Endothelial cell of umbilical vein (primary cell): ENCODE measurements at regions not wholly inside any gene's neighbourhood (a gene's known extent, or its start where the extent isn't known, plus 50 kb on each side); places are given as distances from the start of the nearest gene placed in this dataset.

Experiments used
- BruUV-seq: library from RNA; stranded (reverse); fragments of 400-500 nt; replicated peaks from 2 replicates; lab custom pipeline; 2021; lab: Mats Ljungman, UMichigan
- CTCF ChIA-PET: fragments of 300-600, 350-600 bp; sonication (Branson Sonifier 250); formaldehyde crosslinking; loops from one replicate; lab custom pipeline; 2021; ENCODE audit warnings: antibody characterized with exemption, inconsistent platforms; lab: Charles Lee
- POLR2A ChIA-PET: fragments of 300-600, 350-600 bp; sonication (Branson Sonifier 250); formaldehyde crosslinking; loops from one replicate; lab custom pipeline; 2021; ENCODE audit warnings: antibody characterized with exemption, inconsistent platforms; lab: Charles Lee
- DNase-seq: peaks from one replicate; pipeline ENCODE4 v3.0.0-alpha.2; 2011; ENCODE audit warnings: low read depth, low spot score
- FAIRE-seq: peaks from 2 replicates; lab custom pipeline; 2011; peaks lifted over from hg19 to GRCh38; lab: Jason Lieb, UNC
- H2AFZ ChIP-seq: 2 replicates; pipeline ENCODE4 v1.6.0; 2012; ENCODE audit warnings: low read depth, low read length, control low read depth, inconsistent platforms
- H3K27ac ChIP-seq: 2 replicates; pipeline ENCODE4 v1.5.1; 2011; ENCODE audit warnings: low read depth, mild to moderate bottlenecking, control low read depth, low read length, moderate library complexity; ENCODE audit not compliant: insufficient read depth
- H3K27me3 ChIP-seq, 2 experiments: 2 replicates each; pipeline versions ENCODE4 v1.6.0 to v1.6.1; 2011; ENCODE audit warnings: low read length in 2 of 2, mixed read lengths in 1 of 2; ENCODE audit not compliant: control insufficient read depth in 2 of 2, insufficient read depth in 2 of 2
- H3K36me3 ChIP-seq, 2 experiments: 2 replicates in 1 of 2; 3 replicates in 1 of 2; pipeline ENCODE4 v1.5.1; 2011; ENCODE audit warnings: low read length in 2 of 2, mild to moderate bottlenecking in 1 of 2, moderate library complexity in 1 of 2; ENCODE audit not compliant: control insufficient read depth in 2 of 2, insufficient read depth in 2 of 2; ENCODE audit errors: extremely low read depth in 1 of 2
- H3K4me1 ChIP-seq: 3 replicates; pipeline ENCODE4 v1.5.1; 2011; ENCODE audit warnings: mild to moderate bottlenecking, low read length; ENCODE audit not compliant: control insufficient read depth, insufficient read depth; ENCODE audit errors: extremely low read depth
- H3K4me2 ChIP-seq: 2 replicates; pipeline ENCODE4 v1.6.1; 2011; ENCODE audit warnings: low read length, control low read depth, mixed read lengths; ENCODE audit not compliant: insufficient read depth
- H3K4me3 ChIP-seq, 3 experiments: fragments of 200-600 bp in 1 of 3; sonication (generic), shearing (Covaris generic) in 1 of 3; replicated peaks in 1 of 3; 2 replicates each; pipeline ENCODE4 v1.5.1; 2011 to 2016; ENCODE audit warnings: control low read depth in 3 of 3, low read length in 3 of 3, mild to moderate bottlenecking in 2 of 3, inconsistent platforms in 1 of 3, low read depth in 1 of 3, moderate library complexity in 1 of 3; ENCODE audit not compliant: insufficient read depth in 1 of 3
- H3K79me2 ChIP-seq: 2 replicates; pipeline ENCODE4 v1.6.0; 2012; ENCODE audit warnings: low read length, inconsistent platforms; ENCODE audit not compliant: control insufficient read depth, insufficient read depth
- H3K9ac ChIP-seq: replicated peaks from 2 replicates; pipeline ENCODE3; 2011; ENCODE audit warnings: low read length, control low read depth; ENCODE audit not compliant: insufficient read depth; ENCODE audit errors: extremely low read depth
- H3K9me1 ChIP-seq: replicated peaks from 3 replicates; pipeline ENCODE4 v1.6.0; 2011; ENCODE audit warnings: mild to moderate bottlenecking, low read length; ENCODE audit not compliant: control insufficient read depth, insufficient read depth; ENCODE audit errors: extremely low read depth
- H3K9me3 ChIP-seq: replicated peaks from 2 replicates; pipeline ENCODE4 v1.5.1; 2012; ENCODE audit warnings: low read length, inconsistent platforms; ENCODE audit not compliant: control insufficient read depth, insufficient read depth
- H4K20me1 ChIP-seq: replicated peaks from 2 replicates; pipeline ENCODE3; 2011; ENCODE audit warnings: mild to moderate bottlenecking, low read length; ENCODE audit not compliant: control insufficient read depth, insufficient read depth; ENCODE audit errors: extremely low read depth
- CTCF ChIP-seq, 2 donors: IDR thresholded peaks; 1 replicate in 1 of 2; 2 replicates in 1 of 2; pipeline ENCODE4 v1.5.1; 2011; ENCODE audit warnings: low read length in 2 of 2, mild to moderate bottlenecking in 2 of 2, moderate library complexity in 2 of 2, control low read depth in 1 of 2, inconsistent platforms in 1 of 2, low read depth in 1 of 2; ENCODE audit not compliant: insufficient read depth in 1 of 2; ENCODE audit errors: extremely low read depth in 1 of 2
- EZH2 ChIP-seq: IDR thresholded peaks from 2 replicates; pipeline ENCODE4 v1.6.1; 2012; ENCODE audit warnings: borderline replicate concordance, low read depth, mild to moderate bottlenecking, moderate library complexity, low read length, inconsistent platforms; ENCODE audit not compliant: severe bottlenecking
- FOS ChIP-seq: IDR thresholded peaks from 2 replicates; pipeline ENCODE4 v1.6.1; 2011; ENCODE audit warnings: mild to moderate bottlenecking, low read length, moderate library complexity, borderline replicate concordance; ENCODE audit not compliant: insufficient read depth
- GATA2 ChIP-seq: IDR thresholded peaks from 2 replicates; pipeline ENCODE4 v1.7.0; 2011; ENCODE audit warnings: low read depth, mild to moderate bottlenecking, moderate library complexity, mixed read lengths, low read length; ENCODE audit not compliant: insufficient read length, insufficient read depth
- JUN ChIP-seq: IDR thresholded peaks from 2 replicates; pipeline ENCODE4 v1.6.1; 2011; ENCODE audit warnings: borderline replicate concordance, low read depth; ENCODE audit not compliant: insufficient read length, insufficient read depth
- MYC ChIP-seq: IDR thresholded peaks from one replicate; pipeline ENCODE4 v1.6.1; 2011; ENCODE audit warnings: mild to moderate bottlenecking, low read depth, low read length
- POLR2A ChIP-seq: IDR thresholded peaks from 2 replicates; pipeline ENCODE4 v1.6.1; 2012; ENCODE audit warnings: low read depth, mild to moderate bottlenecking, control low read depth, low read length
- POLR2AphosphoS5 ChIP-seq: IDR thresholded peaks from 2 replicates; pipeline ENCODE4 v1.6.1; 2012; ENCODE audit warnings: low read depth, mild to moderate bottlenecking, control low read depth, low read length, moderate library complexity; ENCODE audit not compliant: insufficient read depth
- dilution Hi-C: fragments of 300-500 bp; cut with MboI; formaldehyde crosslinking; loops from one replicate; pipeline ENCODE4 v1.15.0; 2019; ENCODE audit warnings: low sequenced_read_pairs; ENCODE audit not compliant: extremely low pct_ligation_motif_present
- intact Hi-C: fragments of 100-400 bp; cut with micrococcal nuclease; formaldehyde crosslinking; loops from one replicate; pipeline ENCODE4 v1.10.0; 2022
- TF ChIP-seq, protein P1 (sequence below): IDR thresholded peaks from 2 replicates; pipeline ENCODE4 v1.6.1; 2011; ENCODE audit not compliant: insufficient read depth, insufficient read length

DNA sequence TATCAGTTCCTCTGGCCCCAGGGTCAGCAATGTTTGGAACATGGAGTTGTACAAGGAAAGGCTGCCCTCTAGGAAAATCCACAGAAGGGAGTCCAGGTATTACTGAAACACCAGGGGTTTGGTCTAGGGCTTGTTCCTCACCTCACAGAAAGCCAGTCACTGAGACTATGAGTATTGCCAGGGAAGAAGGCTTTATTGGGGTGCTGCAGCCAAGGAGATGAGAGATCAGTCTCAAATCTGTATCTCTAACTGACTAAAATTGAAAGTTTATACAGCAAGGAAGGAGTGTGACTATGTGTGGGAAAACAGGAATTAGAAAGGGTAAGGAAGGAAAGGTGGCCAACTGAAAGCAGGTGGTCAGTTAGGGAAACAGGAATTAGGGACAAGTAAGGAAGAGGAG lies 172.3 kb downstream of the LYPLAL1 start:
- FAIRE-seq (no peak), DNase-seq (no peak)
- TF ChIP-seq POLR2A (no peak), MYC (no peak), FOS (no peak), POLR2AphosphoS5 (no peak), EZH2 (no peak), CTCF (IDR thresholded peaks at IDR 0.05; ENCODE audit: extremely low read depth in 1 of 2, insufficient read depth in 1 of 2, low read depth in 1 of 2, low read length in 2 of 2) (no peak), JUN (no peak), GATA2 (no peak)
- TF ChIP-seq, protein P1, sequence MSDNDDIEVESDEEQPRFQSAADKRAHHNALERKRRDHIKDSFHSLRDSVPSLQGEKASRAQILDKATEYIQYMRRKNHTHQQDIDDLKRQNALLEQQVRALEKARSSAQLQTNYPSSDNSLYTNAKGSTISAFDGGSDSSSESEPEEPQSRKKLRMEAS = no peak
- dilution Hi-C loops = no loop called here
- Histone ChIP-seq H4K20me1 (no peaks in the 10 kb centered on the region), H2AFZ (no peak overlapping the region), H3K4me2 (no peak overlapping the region), H3K27ac (no peak overlapping the region), H3K9ac (no peak overlapping the region), H3K4me3 (no peak overlapping the region), H3K9me3 (peaks cover 10% of the 10 kb centered on the region), H3K36me3 (no peaks in the 10 kb centered on the region), H3K9me1 (no peaks in the 10 kb centered on the region), H3K79me2 (no peaks in the 10 kb centered on the region), H3K27me3 (no peaks in the 10 kb centered on the region), H3K4me1 (no peaks in the 10 kb centered on the region)
- CTCF ChIA-PET = no interaction called here
- BruUV-seq = no TSS peak
- intact Hi-C loops = no loop called here
- POLR2A ChIA-PET = no interaction called here
